Tibial nerve (tissue), 4 donors: ENCODE measurements at regions not wholly inside any gene's neighbourhood (a gene's known extent, or its start where the extent isn't known, plus 50 kb on each side); places are given as distances from the start of the nearest gene placed in this dataset.

ENCODE experiments used
- DNase-seq, 2 donors: peaks; one replicate each; pipeline ENCODE4 v3.0.0-alpha.2; 2019; ENCODE audit warnings: low spot score in 2 of 2
- H3K27ac ChIP-seq, 4 donors: fragments of 200-600 bp; sonication (generic) in 3 of 4; one replicate each; pipeline ENCODE4 v1.5.1; 2017 to 2019; ENCODE audit warnings: mild to moderate bottlenecking in 1 of 4
- H3K27me3 ChIP-seq, 2 donors: fragments of 200-600 bp; sonication (generic) in 1 of 2; one replicate each; pipeline versions ENCODE4 v1.5.1 to v1.6.0; 2017 to 2019
- H3K36me3 ChIP-seq, 3 donors: fragments of 200-600 bp; sonication (generic); one replicate each; pipeline ENCODE4 v1.5.1; 2018 to 2019
- H3K4me1 ChIP-seq, 4 donors: fragments of 200-600 bp; sonication (generic) in 3 of 4; one replicate each; pipeline ENCODE4 v1.5.1; 2017 to 2019
- H3K4me3 ChIP-seq, 4 donors: fragments of 200-600 bp; sonication (generic) in 3 of 4; one replicate each; pipeline ENCODE4 v1.5.1; 2017 to 2019; ENCODE audit warnings: mild to moderate bottlenecking in 1 of 4, moderate library complexity in 1 of 4
- H3K9me3 ChIP-seq, 4 donors: fragments of 200-600 bp; sonication (generic) in 3 of 4; one replicate each; pipeline ENCODE4 v1.5.1; 2017 to 2019
- EP300 ChIP-seq, 2 donors: sonication (generic); formaldehyde crosslinking; IDR thresholded peaks; one replicate each; pipeline ENCODE4 v1.6.1; 2017; ENCODE audit warnings: antibody characterized with exemption in 2 of 2, mild to moderate bottlenecking in 1 of 2
- POLR2A ChIP-seq, 2 donors: fragments of 450-650 bp; IDR thresholded peaks; one replicate each; pipeline ENCODE4 v1.6.1; 2017; ENCODE audit warnings: antibody characterized with exemption in 2 of 2, mild to moderate bottlenecking in 2 of 2, moderate library complexity in 2 of 2
- WGBS, 2 donors: methylation state at CpG; one replicate each; pipeline ENCODE4 v1.1.5; 2018; 5-methylcytosine and 5-hydroxymethylcytosine counted together
- TF ChIP-seq, protein P1 (sequence below), 5 experiments: fragments of 200-600 bp in 3 of 5; fragments of 450-650 bp in 2 of 5; sonication (generic) in 3 of 5; IDR thresholded peaks; one replicate each; pipeline ENCODE4 v1.5.1; 2016 to 2019; ENCODE audit warnings: antibody characterized with exemption in 5 of 5, mild to moderate bottlenecking in 3 of 5, moderate library complexity in 2 of 5

DNA sequence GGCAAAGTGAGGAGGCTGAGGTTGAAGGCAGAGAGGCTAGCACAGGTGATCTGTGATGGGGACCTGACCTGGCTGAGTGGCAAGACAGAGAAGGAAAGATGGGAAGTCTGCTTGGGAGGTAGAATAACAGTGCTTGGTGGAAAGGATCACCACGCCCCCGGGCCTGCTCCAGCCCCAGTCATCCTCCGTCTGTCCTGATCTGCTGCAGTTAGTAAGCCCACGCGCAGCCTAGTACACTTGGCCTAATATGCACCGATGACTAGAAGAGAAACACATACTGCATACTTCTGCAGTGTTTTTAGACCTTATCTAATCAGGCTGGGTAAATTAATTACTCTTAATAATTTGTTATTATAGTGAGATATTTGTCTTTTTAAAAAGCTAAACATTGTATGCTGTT lies 103.7 kb upstream of the KLF3 start:
- Histone ChIP-seq H3K27ac (no peak overlapping the region), H3K4me3 (no peak overlapping the region), H3K4me1 (peaks cover 0 to 5% (median 1%) of the 10 kb centered on the region in 4 donors), H3K27me3 (no peaks in the 10 kb centered on the region), H3K36me3 (no peaks in the 10 kb centered on the region), H3K9me3 (peaks cover 0 to 7% (median 0%) of the 10 kb centered on the region in 4 donors)
- WGBS, 2 donors: 88 to 89% methylated on average over 6 of the region's 6 CpGs
- TF ChIP-seq POLR2A (IDR thresholded peaks at IDR 0.05) (no peak), EP300 (IDR thresholded peaks at IDR 0.05) (no peak)
- TF ChIP-seq, protein P1, sequence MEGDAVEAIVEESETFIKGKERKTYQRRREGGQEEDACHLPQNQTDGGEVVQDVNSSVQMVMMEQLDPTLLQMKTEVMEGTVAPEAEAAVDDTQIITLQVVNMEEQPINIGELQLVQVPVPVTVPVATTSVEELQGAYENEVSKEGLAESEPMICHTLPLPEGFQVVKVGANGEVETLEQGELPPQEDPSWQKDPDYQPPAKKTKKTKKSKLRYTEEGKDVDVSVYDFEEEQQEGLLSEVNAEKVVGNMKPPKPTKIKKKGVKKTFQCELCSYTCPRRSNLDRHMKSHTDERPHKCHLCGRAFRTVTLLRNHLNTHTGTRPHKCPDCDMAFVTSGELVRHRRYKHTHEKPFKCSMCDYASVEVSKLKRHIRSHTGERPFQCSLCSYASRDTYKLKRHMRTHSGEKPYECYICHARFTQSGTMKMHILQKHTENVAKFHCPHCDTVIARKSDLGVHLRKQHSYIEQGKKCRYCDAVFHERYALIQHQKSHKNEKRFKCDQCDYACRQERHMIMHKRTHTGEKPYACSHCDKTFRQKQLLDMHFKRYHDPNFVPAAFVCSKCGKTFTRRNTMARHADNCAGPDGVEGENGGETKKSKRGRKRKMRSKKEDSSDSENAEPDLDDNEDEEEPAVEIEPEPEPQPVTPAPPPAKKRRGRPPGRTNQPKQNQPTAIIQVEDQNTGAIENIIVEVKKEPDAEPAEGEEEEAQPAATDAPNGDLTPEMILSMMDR (IDR thresholded peaks at IDR 0.05): no peak
- DNase-seq: no peak

DNA sequence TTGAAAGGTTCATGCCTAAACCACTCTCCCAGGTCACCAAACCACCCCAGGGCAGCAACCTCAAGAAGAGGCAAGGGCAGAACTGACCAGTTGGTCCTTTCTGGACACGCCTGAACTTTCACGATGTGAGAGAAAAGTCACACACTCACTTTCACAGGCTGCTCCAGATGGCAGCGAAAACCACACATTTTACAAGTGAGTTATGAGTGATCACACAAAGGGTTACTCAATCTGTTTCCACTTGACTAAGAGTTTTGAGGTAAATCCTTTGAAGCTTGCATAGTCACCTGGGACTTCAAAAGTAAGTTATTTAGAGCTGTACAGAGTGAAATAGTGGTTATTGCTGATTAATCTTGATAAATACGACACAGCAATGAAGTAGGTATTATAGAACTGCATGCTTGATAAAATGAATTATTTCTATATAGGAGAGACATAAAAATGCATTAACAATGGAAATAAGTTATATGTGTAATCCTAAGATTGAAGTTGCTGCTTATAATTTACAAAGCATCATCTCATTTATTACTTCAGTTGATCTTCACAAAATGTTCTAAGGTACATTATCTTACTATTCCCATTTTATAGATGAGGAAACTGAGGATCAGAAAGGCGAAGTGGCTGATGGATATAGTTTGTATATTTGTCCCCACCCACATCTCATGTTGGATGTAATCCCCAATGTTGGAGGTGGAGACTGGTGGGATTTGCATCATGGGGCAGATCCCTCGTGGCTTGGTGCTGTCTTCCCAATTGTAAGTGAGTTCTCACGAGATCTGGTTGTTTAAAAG lies 103.0 kb upstream of the KLF3 start:
- Histone ChIP-seq H3K4me3 (no peak overlapping the region), H3K9me3 (peaks cover 0 to 2% (median 0%) of the 10 kb centered on the region in 4 donors), H3K36me3 (no peaks in the 10 kb centered on the region), H3K27ac (no peak overlapping the region), H3K4me1 (peaks cover 0 to 11% (median 4%) of the 10 kb centered on the region in 4 donors), H3K27me3 (no peaks in the 10 kb centered on the region)
- 87 to 90% methylated on average over 7 of the region's 7 CpGs for WGBS, 2 donors
- TF ChIP-seq POLR2A (IDR thresholded peaks at IDR 0.05) (no peak), EP300 (IDR thresholded peaks at IDR 0.05) (no peak)
- TF ChIP-seq, protein P1 (IDR thresholded peaks at IDR 0.05): no peak
- DNase-seq: no peak

DNA sequence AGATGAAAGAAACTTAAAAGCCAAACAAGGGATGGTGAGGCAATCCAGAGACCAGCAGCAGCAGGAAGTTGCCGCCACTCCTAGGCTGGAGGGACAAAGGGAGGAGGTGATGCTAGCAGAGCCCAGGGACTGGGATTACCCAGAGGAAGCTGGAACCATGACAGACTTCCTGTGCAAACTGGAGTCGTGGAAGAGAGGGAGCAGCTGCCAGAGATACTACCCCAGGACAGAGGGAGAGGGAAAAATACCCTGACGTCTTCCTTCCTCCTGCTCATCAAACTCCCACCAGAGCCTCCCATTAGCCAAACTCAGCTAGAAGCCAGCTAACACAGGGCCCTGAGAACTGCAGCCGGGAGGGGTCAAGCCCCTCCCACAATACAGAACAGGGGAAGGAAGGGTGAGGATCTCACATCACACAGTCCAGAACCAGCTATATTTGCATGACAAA lies 101.2 kb upstream of the KLF3 start:
- Histone ChIP-seq H3K27ac (no peak overlapping the region), H3K36me3 (no peaks in the 10 kb centered on the region), H3K4me3 (no peak overlapping the region), H3K4me1 (peaks cover 0 to 20% (median 6%) of the 10 kb centered on the region in 4 donors), H3K27me3 (no peaks in the 10 kb centered on the region), H3K9me3 (no peaks in the 10 kb centered on the region)
- no peak for TF ChIP-seq EP300 (IDR thresholded peaks at IDR 0.05)
- TF ChIP-seq, protein P1 (IDR thresholded peaks at IDR 0.05): no peak
- no peak for TF ChIP-seq POLR2A (IDR thresholded peaks at IDR 0.05)
- peak in 1 of 2 donors; percentile 7 for DNase-seq
- WGBS, 2 donors: 32 to 36% methylated on average over 4 of the region's 4 CpGs

- H3K36me3 ChIP-seq: no peaks in the 10 kb centered on the region
- H3K27me3 ChIP-seq: no peaks in the 10 kb centered on the region
- WGBS, 2 donors: 70 to 79% methylated on average over 9 of the region's 9 CpGs
- no peak overlapping the region for H3K4me3 ChIP-seq
- peak overlapping the region in 1 of 4 donors; percentile 20 for H3K27ac ChIP-seq
- H3K9me3 ChIP-seq: no peaks in the 10 kb centered on the region
- peaks cover 0 to 20% (median 6%) of the 10 kb centered on the region in 4 donors for H3K4me1 ChIP-seq
- no peak for DNase-seq
- TF ChIP-seq, protein P1 (IDR thresholded peaks at IDR 0.05): no peak
- TF ChIP-seq EP300 (IDR thresholded peaks at IDR 0.05) (no peak), POLR2A (IDR thresholded peaks at IDR 0.05) (no peak)
Observed at GRCh38 chr4:38563707-38564495, 100.1 kb upstream of the KLF3 start.
